Activated naive CD4-positive, alpha-beta T cell treated with anti-CD3 and anti-CD28 coated beads for 36 hours (primary cell): ENCODE measurements at regions not wholly inside any gene's neighbourhood (a gene's known extent, or its start where the extent isn't known, plus 50 kb on each side); places are given as distances from the start of the nearest gene placed in this dataset.

Source experiments
- CTCF ChIA-PET: fragments of 350-600 bp; sonication (Branson Sonifier 250); formaldehyde crosslinking; loops from one replicate; lab custom pipeline; 2021; ENCODE audit warnings: antibody characterized with exemption; lab: Charles Lee
- DNase-seq: peaks from one replicate; pipeline ENCODE4 v3.0.0-alpha.2; 2020
- H3K27ac Mint-ChIP-seq: one replicate; pipeline ENCODE4 v1.8.0; 2021; ENCODE audit warnings: mild to moderate bottlenecking, mixed read lengths
- H3K27me3 Mint-ChIP-seq: one replicate; pipeline ENCODE4 v1.8.0; 2021; ENCODE audit warnings: low read depth, mixed read lengths
- H3K36me3 Mint-ChIP-seq: one replicate; pipeline ENCODE4 v1.8.0; 2021; ENCODE audit warnings: low read depth, mixed read lengths
- H3K4me1 Mint-ChIP-seq: one replicate; pipeline ENCODE4 v1.8.0; 2021; ENCODE audit warnings: low read depth, mixed read lengths
- H3K4me3 Mint-ChIP-seq: one replicate; pipeline ENCODE4 v1.8.0; 2021; ENCODE audit warnings: mild to moderate bottlenecking, moderate library complexity, mixed read lengths
- H3K9me3 Mint-ChIP-seq: one replicate; pipeline ENCODE4 v1.8.0; 2021; ENCODE audit warnings: mixed read lengths
- intact Hi-C: fragments of 100-400 bp; cut with micrococcal nuclease; formaldehyde crosslinking; loops from one replicate; pipeline ENCODE4 v1.15.1; 2023

DNA sequence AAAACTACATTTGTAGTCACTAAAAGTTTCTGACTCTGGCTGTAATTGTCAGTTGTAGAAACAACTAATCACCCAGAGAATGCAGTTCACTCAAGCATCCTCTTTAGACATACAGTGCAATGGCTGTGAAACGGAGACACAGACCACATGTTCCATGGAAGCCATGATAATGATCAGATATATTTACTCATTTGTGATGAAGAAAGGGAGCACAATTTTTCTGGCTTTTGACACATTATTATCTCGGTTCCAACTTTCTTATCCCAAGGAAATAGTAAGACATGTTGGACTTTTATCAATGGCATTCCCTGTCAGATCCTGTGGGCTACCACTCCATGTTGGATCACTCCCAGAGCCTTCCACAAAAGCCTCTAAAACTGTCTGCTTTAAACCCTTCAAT lies 215.0 kb upstream of the LRIG1 start:
- Mint-ChIP-seq H3K36me3 (no peaks in the 10 kb centered on the region), H3K4me3 (no peak overlapping the region), H3K4me1 (no peaks in the 10 kb centered on the region), H3K27ac (no peak overlapping the region), H3K9me3 (no peaks in the 10 kb centered on the region), H3K27me3 (no peaks in the 10 kb centered on the region)
- CTCF ChIA-PET: no interaction called here
- DNase-seq: no peak
- intact Hi-C loops: no loop called here

DNA sequence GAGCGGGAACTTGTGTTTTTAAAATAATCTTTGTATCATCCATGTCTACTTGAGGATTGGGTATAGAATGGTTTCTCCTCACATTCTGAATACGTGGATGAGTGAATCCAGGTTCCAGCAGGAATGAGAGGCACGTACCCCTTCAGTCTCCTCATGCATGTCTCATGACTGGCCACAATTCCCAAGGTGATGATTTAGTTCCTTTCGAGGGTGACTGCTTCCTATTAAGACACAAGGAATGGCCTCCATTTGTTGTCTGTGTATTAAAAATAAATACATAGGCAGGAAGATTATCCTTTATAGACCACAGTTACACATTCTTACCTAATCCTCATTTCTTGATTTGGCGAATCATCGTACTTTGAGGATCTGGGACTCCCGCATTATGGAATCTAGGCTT lies 217.0 kb upstream of the LRIG1 start:
- DNase-seq: no peak
- Mint-ChIP-seq H3K4me1 (no peaks in the 10 kb centered on the region), H3K9me3 (no peaks in the 10 kb centered on the region), H3K36me3 (no peaks in the 10 kb centered on the region), H3K27me3 (peaks cover 2% of the 10 kb centered on the region), H3K27ac (no peak overlapping the region), H3K4me3 (no peak overlapping the region)
- intact Hi-C loops: no loop called here
- CTCF ChIA-PET: interaction anchor here (1.0 kb wide), 1 partner anchor 14 kb away, joined by 3 read pairs; no protein-coding TSS in a partner anchor

- H3K9me3 Mint-ChIP-seq: no peaks in the 10 kb centered on the region
- CTCF ChIA-PET: interaction anchor here (0.9 kb wide), 1 partner anchor 103 kb away, joined by 3 read pairs; no protein-coding TSS in a partner anchor
- no peaks in the 10 kb centered on the region for H3K4me1 Mint-ChIP-seq
- no peaks in the 10 kb centered on the region for H3K36me3 Mint-ChIP-seq
- no peak overlapping the region for H3K27ac Mint-ChIP-seq
- intact Hi-C loops: no loop called here
- H3K27me3 Mint-ChIP-seq: peaks cover 2% of the 10 kb centered on the region
- no peak for DNase-seq
- H3K4me3 Mint-ChIP-seq: no peak overlapping the region
These were observed 219.1 kb upstream of the LRIG1 start for GRCh38 chr3:66719796-66720356.

- Mint-ChIP-seq H3K4me3 (no peak overlapping the region), H3K36me3 (no peaks in the 10 kb centered on the region), H3K4me1 (no peaks in the 10 kb centered on the region), H3K27me3 (peaks cover 2% of the 10 kb centered on the region), H3K27ac (no peak overlapping the region), H3K9me3 (no peaks in the 10 kb centered on the region)
- intact Hi-C loops: no loop called here
- CTCF ChIA-PET: no interaction called here
- DNase-seq: no peak
These were observed 219.7 kb upstream of the LRIG1 start for GRCh38 chr3:66720508-66720907.

DNA sequence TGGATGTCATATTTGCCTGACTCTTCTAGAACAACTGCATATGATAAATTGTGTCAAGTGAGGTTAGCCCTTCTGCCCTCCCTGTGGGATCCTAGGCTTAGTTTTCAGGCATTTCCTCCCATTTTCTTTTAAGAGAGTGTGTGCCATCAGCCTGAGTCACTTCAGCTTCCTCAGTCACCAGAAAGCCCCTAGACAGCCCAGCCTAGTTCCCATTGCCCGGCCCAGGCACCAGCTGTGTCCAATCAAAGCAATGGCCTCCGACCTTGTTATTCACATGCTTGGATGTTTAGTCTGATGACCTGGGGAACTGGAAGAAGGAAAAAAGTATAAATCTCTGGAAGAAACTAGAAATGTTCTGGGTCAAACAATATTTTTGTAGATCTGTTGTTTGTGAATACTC lies 221.9 kb upstream of the LRIG1 start:
- Mint-ChIP-seq H3K27ac (no peak overlapping the region), H3K9me3 (no peaks in the 10 kb centered on the region), H3K27me3 (peaks cover 2% of the 10 kb centered on the region), H3K36me3 (no peaks in the 10 kb centered on the region), H3K4me1 (no peaks in the 10 kb centered on the region), H3K4me3 (no peak overlapping the region)
- CTCF ChIA-PET: no interaction called here
- intact Hi-C loops: no loop called here
- no peak for DNase-seq

- no peaks in the 10 kb centered on the region for H3K4me1 Mint-ChIP-seq
- no peaks in the 10 kb centered on the region for H3K36me3 Mint-ChIP-seq
- H3K27ac Mint-ChIP-seq: no peak overlapping the region
- H3K4me3 Mint-ChIP-seq: no peak overlapping the region
- CTCF ChIA-PET: no interaction called here
- intact Hi-C loops: no loop called here
- no peak for DNase-seq
- H3K27me3 Mint-ChIP-seq: peaks cover 5% of the 10 kb centered on the region
- no peaks in the 10 kb centered on the region for H3K9me3 Mint-ChIP-seq
These were observed 222.4 kb upstream of the LRIG1 start for GRCh38 chr3:66723231-66723630.

- H3K27ac Mint-ChIP-seq: no peak overlapping the region
- CTCF ChIA-PET: no interaction called here
- H3K36me3 Mint-ChIP-seq: no peaks in the 10 kb centered on the region
- H3K27me3 Mint-ChIP-seq: peaks cover 7% of the 10 kb centered on the region
- intact Hi-C loops: no loop called here
- H3K9me3 Mint-ChIP-seq: no peaks in the 10 kb centered on the region
- no peak for DNase-seq
- H3K4me1 Mint-ChIP-seq: no peaks in the 10 kb centered on the region
- H3K4me3 Mint-ChIP-seq: no peak overlapping the region
These were observed 229.0 kb upstream of the LRIG1 start for GRCh38 chr3:66729687-66730393.

GRCh38 chr3:66738625-66739365 lies 238.0 kb upstream of the LRIG1 start:
- no peak for DNase-seq
- Mint-ChIP-seq H3K27me3 (no peaks in the 10 kb centered on the region), H3K27ac (no peak overlapping the region), H3K4me1 (no peaks in the 10 kb centered on the region), H3K36me3 (no peaks in the 10 kb centered on the region), H3K4me3 (no peak overlapping the region), H3K9me3 (no peaks in the 10 kb centered on the region)
- intact Hi-C loops: no loop called here
- CTCF ChIA-PET: no interaction called here

GRCh38 chr3:66740260-66740659 lies 239.4 kb upstream of the LRIG1 start:
- Mint-ChIP-seq H3K9me3 (no peaks in the 10 kb centered on the region), H3K27ac (no peak overlapping the region), H3K36me3 (no peaks in the 10 kb centered on the region), H3K27me3 (no peaks in the 10 kb centered on the region), H3K4me1 (no peaks in the 10 kb centered on the region), H3K4me3 (no peak overlapping the region)
- no peak for DNase-seq
- intact Hi-C loops: no loop called here
- CTCF ChIA-PET: interaction anchor here (0.6 kb wide), 1 partner anchor 18 kb away, joined by 3 read pairs; no protein-coding TSS in a partner anchor

DNA sequence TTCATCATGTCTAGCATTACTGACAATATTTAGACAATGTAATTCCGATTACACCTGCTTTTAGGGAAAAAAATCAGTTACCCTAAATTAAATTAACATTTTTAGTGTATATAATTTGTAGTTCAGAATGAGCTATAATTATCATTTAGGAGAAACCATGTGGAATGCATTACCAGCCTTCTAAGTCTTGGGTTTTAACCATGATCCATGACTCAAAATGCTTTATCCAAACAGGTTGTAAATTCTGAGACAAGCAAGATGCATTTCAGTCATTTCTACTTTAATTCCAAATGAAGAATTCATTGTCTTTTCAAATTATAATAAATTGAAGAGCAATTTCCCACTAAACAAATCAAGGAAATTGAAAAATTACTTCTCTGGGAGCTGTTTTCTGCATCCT lies 243.7 kb upstream of the LRIG1 start:
- H3K27me3 Mint-ChIP-seq: no peaks in the 10 kb centered on the region
- intact Hi-C loops: no loop called here
- no peak overlapping the region for H3K4me3 Mint-ChIP-seq
- DNase-seq: no peak
- no peaks in the 10 kb centered on the region for H3K36me3 Mint-ChIP-seq
- no peak overlapping the region for H3K27ac Mint-ChIP-seq
- no peaks in the 10 kb centered on the region for H3K4me1 Mint-ChIP-seq
- CTCF ChIA-PET: no interaction called here
- no peaks in the 10 kb centered on the region for H3K9me3 Mint-ChIP-seq

- H3K27ac Mint-ChIP-seq: no peak overlapping the region
- H3K4me1 Mint-ChIP-seq: no peaks in the 10 kb centered on the region
- H3K4me3 Mint-ChIP-seq: no peak overlapping the region
- no peaks in the 10 kb centered on the region for H3K9me3 Mint-ChIP-seq
- CTCF ChIA-PET: no interaction called here
- intact Hi-C loops: no loop called here
- no peaks in the 10 kb centered on the region for H3K36me3 Mint-ChIP-seq
- DNase-seq: no peak
- H3K27me3 Mint-ChIP-seq: no peaks in the 10 kb centered on the region
These were observed 244.2 kb upstream of the LRIG1 start for GRCh38 chr3:66744986-66745385.

DNA sequence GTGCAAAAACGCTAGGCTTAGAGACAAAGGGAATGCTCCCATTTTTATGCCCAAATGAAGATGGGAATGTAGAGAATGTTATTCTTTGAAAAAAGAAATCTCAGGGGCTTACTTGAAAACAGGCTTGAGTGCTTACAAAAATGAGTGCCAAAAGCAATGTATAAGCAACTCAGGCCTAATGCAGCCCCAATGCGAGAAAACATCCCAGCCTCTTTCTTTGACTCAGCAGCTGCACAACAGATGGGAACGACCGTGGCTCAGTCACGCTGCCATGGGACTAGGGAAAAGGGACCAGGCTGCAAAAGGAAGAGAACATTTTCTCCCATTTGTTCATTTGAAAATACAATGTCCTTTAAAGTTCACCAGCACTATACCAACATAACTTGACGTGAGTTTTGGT lies 246.4 kb upstream of the LRIG1 start:
- DNase-seq: no peak
- intact Hi-C loops: no loop called here
- H3K27ac Mint-ChIP-seq: no peak overlapping the region
- no peaks in the 10 kb centered on the region for H3K9me3 Mint-ChIP-seq
- H3K4me1 Mint-ChIP-seq: no peaks in the 10 kb centered on the region
- no peaks in the 10 kb centered on the region for H3K27me3 Mint-ChIP-seq
- no peaks in the 10 kb centered on the region for H3K36me3 Mint-ChIP-seq
- no peak overlapping the region for H3K4me3 Mint-ChIP-seq
- CTCF ChIA-PET: no interaction called here

DNA sequence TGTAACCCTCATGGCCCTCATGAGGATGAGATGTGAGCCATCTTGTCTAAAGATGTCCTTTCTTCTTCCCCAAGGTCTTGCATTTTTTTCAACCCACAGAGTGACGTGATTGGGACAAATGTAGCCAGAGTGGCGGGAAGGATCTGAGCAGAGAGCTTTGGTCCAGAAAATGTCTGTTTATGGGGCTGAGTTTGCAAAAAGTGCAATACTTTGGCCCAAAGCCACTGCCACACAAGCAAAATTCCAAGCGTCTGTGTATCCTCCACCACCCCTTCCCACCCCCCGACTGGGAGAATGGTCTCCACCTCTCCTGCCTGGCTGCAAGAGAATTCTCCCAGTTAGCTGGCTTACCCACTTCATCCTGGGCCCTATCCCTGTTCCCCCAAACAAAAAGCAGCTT lies 246.9 kb upstream of the LRIG1 start:
- Mint-ChIP-seq H3K27ac (no peak overlapping the region), H3K9me3 (no peaks in the 10 kb centered on the region), H3K36me3 (no peaks in the 10 kb centered on the region), H3K4me1 (no peaks in the 10 kb centered on the region), H3K4me3 (no peak overlapping the region), H3K27me3 (no peaks in the 10 kb centered on the region)
- CTCF ChIA-PET: no interaction called here
- intact Hi-C loops: no loop called here
- no peak for DNase-seq
